ENCODE measurements at regions not wholly inside any gene's neighbourhood (a gene's known extent, or its start where the extent isn't known, plus 50 kb on each side); places are given as distances from the start of the nearest gene placed in this dataset.

DNA sequence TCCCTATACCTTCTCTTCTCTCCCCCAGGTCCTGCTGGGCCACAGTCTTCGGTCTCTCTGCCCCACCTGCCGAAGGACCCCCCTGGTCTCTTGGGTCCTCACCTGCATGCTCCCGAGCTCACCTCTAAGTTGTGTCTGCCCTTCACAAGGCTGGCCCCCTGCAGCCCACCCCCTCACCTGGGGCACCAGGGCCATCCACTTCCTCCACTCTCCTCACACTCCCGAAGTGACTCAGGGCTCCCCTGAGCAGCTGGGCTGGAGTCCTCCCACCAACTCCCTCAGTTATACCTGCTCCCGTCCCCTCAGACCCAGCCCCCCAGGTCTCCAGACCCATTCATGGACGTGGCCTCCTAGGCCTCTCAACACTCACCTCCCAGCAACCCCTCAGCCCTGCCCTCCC, 822.0 kb downstream of the KCNJ18 start:
- H3K36me3 ChIP-seq (replicated peaks in 1 of 2): no peaks in the 10 kb centered on the region
- TF ChIP-seq, protein P1, sequence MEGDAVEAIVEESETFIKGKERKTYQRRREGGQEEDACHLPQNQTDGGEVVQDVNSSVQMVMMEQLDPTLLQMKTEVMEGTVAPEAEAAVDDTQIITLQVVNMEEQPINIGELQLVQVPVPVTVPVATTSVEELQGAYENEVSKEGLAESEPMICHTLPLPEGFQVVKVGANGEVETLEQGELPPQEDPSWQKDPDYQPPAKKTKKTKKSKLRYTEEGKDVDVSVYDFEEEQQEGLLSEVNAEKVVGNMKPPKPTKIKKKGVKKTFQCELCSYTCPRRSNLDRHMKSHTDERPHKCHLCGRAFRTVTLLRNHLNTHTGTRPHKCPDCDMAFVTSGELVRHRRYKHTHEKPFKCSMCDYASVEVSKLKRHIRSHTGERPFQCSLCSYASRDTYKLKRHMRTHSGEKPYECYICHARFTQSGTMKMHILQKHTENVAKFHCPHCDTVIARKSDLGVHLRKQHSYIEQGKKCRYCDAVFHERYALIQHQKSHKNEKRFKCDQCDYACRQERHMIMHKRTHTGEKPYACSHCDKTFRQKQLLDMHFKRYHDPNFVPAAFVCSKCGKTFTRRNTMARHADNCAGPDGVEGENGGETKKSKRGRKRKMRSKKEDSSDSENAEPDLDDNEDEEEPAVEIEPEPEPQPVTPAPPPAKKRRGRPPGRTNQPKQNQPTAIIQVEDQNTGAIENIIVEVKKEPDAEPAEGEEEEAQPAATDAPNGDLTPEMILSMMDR (IDR thresholded peaks at IDR 0.05): no peak
- TF ChIP-seq POLR2A (IDR thresholded peaks at IDR 0.05): no peak
- no peak overlapping the region for H3K4me3 ChIP-seq
- WGBS, 4 donors: 59 to 71% (median 63%) methylated on average over 6 of the region's 6 CpGs
- DNase-seq: no peak
- H3K27ac ChIP-seq: no peak overlapping the region
- intact Hi-C loops (cut with DNase I): no loop called here
- H3K27me3 ChIP-seq: no peaks in the 10 kb centered on the region
- no peaks in the 10 kb centered on the region for H3K9me3 ChIP-seq (replicated peaks in 1 of 3)
- no peaks in the 10 kb centered on the region for H3K4me1 ChIP-seq (replicated peaks in 1 of 2)

DNA sequence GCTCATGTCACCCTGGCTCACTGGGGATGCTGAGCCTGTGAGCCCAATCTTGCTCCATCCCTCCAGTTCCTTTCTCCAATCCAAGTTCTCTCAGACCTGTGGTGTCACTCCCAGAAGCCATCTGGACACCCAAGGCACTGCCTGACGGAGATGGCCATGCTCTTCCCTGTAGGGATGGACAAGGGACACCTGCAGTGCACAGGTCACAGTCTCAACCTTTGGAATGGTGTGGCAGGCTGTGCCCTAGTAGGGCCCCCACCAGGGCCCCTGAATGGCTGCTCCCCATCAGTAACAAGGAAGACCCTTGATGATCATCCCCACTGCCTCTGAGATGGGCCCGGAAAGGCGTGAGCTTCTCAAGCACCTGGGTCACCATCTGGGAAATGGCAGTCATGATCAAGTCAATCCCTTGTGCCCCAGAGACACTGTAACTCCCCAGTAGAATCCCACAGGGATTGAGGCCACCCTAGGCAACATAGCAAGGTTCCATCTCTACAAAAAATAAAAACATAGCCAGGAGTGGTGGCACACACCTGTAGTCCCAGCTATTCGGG, 822.5 kb downstream of the KCNJ18 start:
- H3K27ac ChIP-seq: no peak overlapping the region
- WGBS, 4 donors: 67 to 78% (median 71%) methylated on average over 1 to 4 of the region's 4 CpGs
- H3K36me3 ChIP-seq (replicated peaks in 1 of 2): no peaks in the 10 kb centered on the region
- no peak for DNase-seq
- no peaks in the 10 kb centered on the region for H3K9me3 ChIP-seq (replicated peaks in 1 of 3)
- intact Hi-C loops (cut with DNase I): no loop called here
- no peaks in the 10 kb centered on the region for H3K27me3 ChIP-seq
- no peak for TF ChIP-seq POLR2A (IDR thresholded peaks at IDR 0.05)
- TF ChIP-seq, protein P1 (IDR thresholded peaks at IDR 0.05): no peak
- H3K4me3 ChIP-seq: no peak overlapping the region
- H3K4me1 ChIP-seq (replicated peaks in 1 of 2): no peaks in the 10 kb centered on the region

DNA sequence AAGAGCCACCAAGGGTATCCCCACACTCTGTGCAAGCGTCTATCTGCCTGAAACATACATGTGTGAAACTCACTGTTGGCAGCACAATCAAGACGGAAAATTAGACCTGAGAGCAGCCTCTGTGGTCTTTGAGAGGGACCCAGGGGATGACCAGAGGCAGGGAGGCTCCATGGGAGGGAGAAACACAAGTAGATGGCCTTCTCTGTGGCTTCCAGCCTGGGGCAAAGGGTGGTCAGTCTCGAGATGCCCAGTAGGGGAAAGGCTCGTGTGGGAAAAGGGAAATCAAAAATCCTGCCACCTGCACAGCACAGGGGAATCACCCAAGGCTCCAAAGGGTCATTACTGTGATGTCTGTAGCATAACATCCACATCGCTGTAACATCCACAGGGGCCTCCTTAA, 823.3 kb downstream of the KCNJ18 start:
- H3K4me3 ChIP-seq: no peak overlapping the region
- no peak for DNase-seq
- H3K27ac ChIP-seq: no peak overlapping the region
- no peaks in the 10 kb centered on the region for H3K4me1 ChIP-seq (replicated peaks in 1 of 2)
- no peak for TF ChIP-seq POLR2A (IDR thresholded peaks at IDR 0.05)
- TF ChIP-seq, protein P1 (IDR thresholded peaks at IDR 0.05): no peak
- intact Hi-C loops (cut with DNase I): no loop called here
- no peaks in the 10 kb centered on the region for H3K36me3 ChIP-seq (replicated peaks in 1 of 2)
- H3K9me3 ChIP-seq (replicated peaks in 1 of 3): no peaks in the 10 kb centered on the region
- H3K27me3 ChIP-seq: no peaks in the 10 kb centered on the region
- WGBS, 4 donors: 43 to 50% (median 48%) methylated on average over 5 of the region's 5 CpGs

DNA sequence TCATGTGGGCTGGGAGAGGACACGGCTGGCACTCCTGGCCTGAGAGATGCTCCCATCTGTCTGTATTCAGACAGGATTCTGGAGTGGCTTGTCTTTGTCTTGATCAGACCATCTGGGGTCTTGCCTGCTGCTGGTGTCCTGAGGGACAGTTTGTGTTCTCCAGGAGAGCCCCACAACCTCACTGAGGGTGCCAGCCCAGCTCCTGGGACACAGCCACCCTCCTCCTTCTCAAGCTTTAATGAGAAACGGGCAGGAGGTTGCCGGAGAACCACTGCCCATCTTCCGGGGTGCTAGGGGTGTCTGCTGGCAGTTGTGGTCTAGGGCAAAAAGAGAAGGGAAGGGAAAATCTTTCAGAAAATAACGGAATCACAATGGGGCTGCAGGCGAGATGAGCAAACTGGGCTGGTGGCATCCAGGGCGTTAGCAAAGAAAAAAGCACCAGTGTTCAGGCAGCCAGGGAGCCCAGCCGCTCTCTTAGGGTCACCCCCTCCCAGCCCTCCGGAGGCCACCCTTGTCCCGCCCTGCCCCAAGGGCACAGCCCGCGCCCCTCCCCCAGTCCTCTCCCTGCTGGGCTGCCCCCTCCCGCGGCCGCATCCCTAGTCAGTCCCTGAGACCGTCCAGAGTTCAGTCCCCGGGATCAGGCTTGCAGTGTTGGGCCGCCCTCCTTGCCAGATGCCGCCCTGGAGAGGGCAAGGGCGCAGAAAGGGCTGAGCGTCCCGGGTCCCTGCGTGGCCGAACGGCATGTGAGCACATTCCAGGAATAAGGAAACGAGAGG, 824.7 kb downstream of the KCNJ18 start:
- H3K36me3 ChIP-seq (replicated peaks in 1 of 2): no peaks in the 10 kb centered on the region
- no peak overlapping the region for H3K27ac ChIP-seq
- WGBS, 4 donors: 61 to 66% (median 63%) methylated on average over 25 to 26 of the region's 26 CpGs
- no peaks in the 10 kb centered on the region for H3K4me1 ChIP-seq (replicated peaks in 1 of 2)
- H3K27me3 ChIP-seq: no peaks in the 10 kb centered on the region
- TF ChIP-seq, protein P1 (IDR thresholded peaks at IDR 0.05): no peak
- no peak for TF ChIP-seq POLR2A (IDR thresholded peaks at IDR 0.05)
- H3K9me3 ChIP-seq (replicated peaks in 1 of 3): no peaks in the 10 kb centered on the region
- no peak overlapping the region for H3K4me3 ChIP-seq
- intact Hi-C loops (cut with DNase I): no loop called here
- no peak for DNase-seq

All from adrenal gland (tissue), 9 donors.